A549 (cell line): ENCODE measurements at regions not wholly inside any gene's neighbourhood (a gene's known extent, or its start where the extent isn't known, plus 50 kb on each side); places are given as distances from the start of the nearest gene placed in this dataset.

ENCODE experiments used
- CBX2 ChIP-seq: fragments of 200-600 bp; sonication (generic); IDR thresholded peaks from 2 replicates; pipeline ENCODE4 v1.6.1; 2016; ENCODE audit warnings: low read depth, mild to moderate bottlenecking, borderline replicate concordance
- CTCF ChIP-seq: fragments of >200 bp; sonication (Bioruptor Twin); formaldehyde crosslinking; IDR thresholded peaks from 3 replicates; pipeline ENCODE4 v1.5.1; 2016
- EHMT2 ChIP-seq: fragments of 200-600 bp; sonication (generic); IDR thresholded peaks from 2 replicates; pipeline ENCODE4 v1.6.1; 2016; ENCODE audit warnings: antibody characterized with exemption, low read depth, mild to moderate bottlenecking, moderate library complexity
- ELK1 ChIP-seq: fragments of 150-350 bp; IDR thresholded peaks from 2 replicates; pipeline ENCODE4 v1.6.1; 2014; ENCODE audit warnings: low read depth, mild to moderate bottlenecking, low read length
- EP300 ChIP-seq, 2 experiments: fragments of >200 bp; sonication (Bioruptor Twin); formaldehyde crosslinking; IDR thresholded peaks; 2 replicates in 1 of 2; 3 replicates in 1 of 2; pipeline ENCODE4 v1.6.1; 2016 to 2017
- ESRRA ChIP-seq: fragments of 150-350 bp; IDR thresholded peaks from 2 replicates; pipeline ENCODE4 v1.6.1; 2014; ENCODE audit warnings: mild to moderate bottlenecking, low read length, borderline replicate concordance
- JUN ChIP-seq, 2 experiments: fragments of >200 bp; sonication (Bioruptor Twin); formaldehyde crosslinking; IDR thresholded peaks; 2 replicates in 1 of 2; 3 replicates in 1 of 2; pipeline ENCODE4 v1.6.1; 2016 to 2017
- JUNB ChIP-seq: fragments of >200 bp; sonication (Bioruptor Twin); formaldehyde crosslinking; IDR thresholded peaks from 2 replicates; pipeline ENCODE4 v1.6.1; 2016
- POLR2A ChIP-seq: IDR thresholded peaks from 2 replicates; pipeline ENCODE4 v1.6.1; 2012; ENCODE audit warnings: mild to moderate bottlenecking, low read length
- RAD21 ChIP-seq, 2 experiments: fragments of >200 bp in 1 of 2; sonication (Bioruptor Twin) in 1 of 2; formaldehyde crosslinking in 1 of 2; IDR thresholded peaks in 1 of 2; conservative IDR thresholded peaks in 1 of 2; 2 replicates in 1 of 2; 3 replicates in 1 of 2; pipeline ENCODE4 v1.6.1; 2012 to 2018; ENCODE audit warnings: inconsistent platforms in 1 of 2
- RNF2 ChIP-seq: fragments of 200-600 bp; sonication (generic); IDR thresholded peaks from 2 replicates; pipeline ENCODE4 v1.6.1; 2016; ENCODE audit warnings: low read depth, mild to moderate bottlenecking, antibody characterized with exemption, moderate library complexity, borderline replicate concordance
- SMC3 ChIP-seq: fragments of >200 bp; sonication (Bioruptor Twin); formaldehyde crosslinking; IDR thresholded peaks from 3 replicates; pipeline ENCODE4 v1.6.1; 2018; ENCODE audit warnings: inconsistent platforms

DNA sequence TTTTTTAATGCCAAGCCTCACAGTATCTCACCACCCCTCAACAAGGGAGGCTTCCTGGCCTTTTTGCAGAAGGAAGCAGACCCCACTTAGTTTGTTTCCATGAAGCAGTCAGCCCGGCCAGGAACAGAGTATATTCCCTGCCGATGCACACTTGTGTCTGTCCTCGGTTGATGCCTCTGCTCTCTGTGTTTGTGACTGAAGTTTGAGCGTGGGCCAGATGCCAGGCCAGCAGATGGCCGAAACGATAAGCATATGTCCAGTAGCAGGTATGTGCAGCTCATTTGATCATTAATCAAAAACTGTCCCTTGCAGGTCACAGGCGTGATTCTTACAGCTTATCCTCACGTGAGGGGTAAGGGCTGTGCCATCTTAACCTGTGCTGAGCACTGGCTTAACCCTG is 144.0 kb downstream of the IRS2 start:
- TF ChIP-seq ELK1 (no peak), POLR2A (no peak), CTCF (no peak), ESRRA (no peak), JUNB (no peak), JUN (IDR thresholded peaks at IDR 0.05) (no peak), EP300 (IDR thresholded peaks at IDR 0.05) (no peak), RAD21 (conservative IDR thresholded peaks at IDR 0.05 in 1 of 2, IDR thresholded peaks at IDR 0.05 in 1 of 2) (no peak), CBX2 (no peak), RNF2 (no peak), SMC3 (no peak), EHMT2 (no peak)
